Skeletal muscle cell (primary cell): ENCODE measurements at regions not wholly inside any gene's neighbourhood (a gene's known extent, or its start where the extent isn't known, plus 50 kb on each side); places are given as distances from the start of the nearest gene placed in this dataset.

ENCODE experiments used
- DNase-seq: peaks from one replicate; pipeline ENCODE4 v3.0.0-alpha.2; 2010; ENCODE audit warnings: low read depth
- H3K4me3 ChIP-seq: 2 replicates; pipeline ENCODE4 v1.5.1; 2011; ENCODE audit warnings: low read depth, mild to moderate bottlenecking, control low read depth, low read length, moderate library complexity

- no peak for DNase-seq
- no peak overlapping the region for H3K4me3 ChIP-seq
Observed at GRCh38 chr20:43263226-43263625, 73.5 kb upstream of the PTPRT start.

GRCh38 chr20:43262341-43262740 is 72.6 kb upstream of the PTPRT start:
- H3K4me3 ChIP-seq, result no peak overlapping the region
- no peak for DNase-seq

DNA sequence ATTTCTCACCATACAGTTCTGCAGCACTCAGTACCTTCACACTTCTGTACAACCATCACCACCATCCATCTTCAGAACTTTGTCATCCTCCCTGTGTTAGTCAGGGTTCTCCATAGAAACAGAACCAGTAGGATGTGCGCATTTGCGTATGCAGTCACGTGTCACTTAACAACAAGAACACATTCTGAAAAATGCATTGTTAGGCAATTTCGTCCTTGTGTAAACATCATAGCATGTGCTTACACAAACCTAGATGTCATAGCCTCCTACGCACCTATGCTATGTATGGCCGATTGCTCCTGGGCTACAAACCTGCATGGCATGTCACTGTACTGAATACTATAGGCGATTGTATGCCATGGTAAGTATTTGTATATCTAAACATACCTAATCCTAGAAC is 66.2 kb upstream of the PTPRT start:
- DNase-seq, result no peak

DNA sequence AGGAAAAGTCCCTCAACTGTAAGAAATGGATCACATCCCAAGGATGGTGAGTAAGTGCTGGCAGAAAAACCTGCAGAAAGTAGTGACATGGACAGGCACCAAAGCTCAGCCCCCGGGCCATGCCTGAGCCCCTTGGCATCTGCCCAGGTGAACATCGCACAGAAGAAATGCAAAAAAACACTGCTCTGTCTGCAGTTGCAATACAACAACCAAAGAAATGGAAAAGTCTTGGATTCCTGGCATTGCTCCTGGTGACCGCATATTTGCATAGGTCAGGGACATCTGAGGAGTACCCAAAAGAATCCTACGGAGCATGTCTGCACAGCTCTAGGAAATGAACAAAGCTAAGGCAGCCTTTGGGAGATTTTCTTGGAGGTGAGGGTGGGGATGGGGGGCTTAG is 63.1 kb upstream of the PTPRT start:
- DNase-seq, result no peak
- H3K4me3 ChIP-seq, result no peak overlapping the region

More for the DNA sequence above, 66.2 kb upstream of the PTPRT start:
- H3K4me3 ChIP-seq, result no peak overlapping the region

DNA sequence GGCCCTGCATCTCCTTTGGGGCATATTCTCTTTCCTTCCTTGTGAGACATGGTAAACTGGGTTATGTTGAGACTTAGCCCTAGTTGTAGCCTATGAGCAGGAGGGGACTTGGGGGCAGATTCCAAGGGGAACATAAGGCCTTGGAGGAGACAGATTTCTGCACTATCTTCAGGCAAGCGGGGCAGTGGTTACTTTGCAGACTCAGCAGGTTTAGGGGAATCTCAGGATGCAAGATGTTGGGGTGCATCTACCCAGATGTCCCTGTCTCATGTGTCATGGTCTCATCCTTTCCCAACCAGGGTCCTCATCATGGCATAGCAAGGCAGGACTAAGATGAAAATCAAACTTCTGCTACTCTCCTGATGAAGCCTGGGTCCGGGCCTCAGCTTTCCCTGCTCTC is 58.6 kb upstream of the PTPRT start:
- DNase-seq, result no peak
- no peak overlapping the region for H3K4me3 ChIP-seq

DNA sequence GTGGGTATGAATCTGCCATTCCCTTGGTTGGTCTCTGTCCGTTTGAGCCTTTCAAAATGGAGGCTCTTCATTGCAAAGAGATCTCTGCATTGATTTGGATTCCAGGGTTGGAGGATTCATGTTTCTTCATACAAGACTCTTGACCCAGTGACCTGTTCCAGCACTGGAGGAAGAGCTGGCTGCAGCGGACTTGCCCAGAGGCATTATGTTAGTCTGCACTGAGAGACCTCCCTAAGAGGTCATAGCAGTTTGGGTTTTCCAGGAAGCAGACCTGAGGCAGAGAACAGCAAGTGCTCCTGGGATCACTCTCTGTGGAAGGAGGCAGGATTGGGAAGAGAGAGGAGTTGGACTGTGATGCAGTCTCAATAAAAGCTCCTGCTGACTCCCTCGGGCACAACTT is 57.7 kb upstream of the PTPRT start:
- DNase-seq, result no peak
- no peak overlapping the region for H3K4me3 ChIP-seq

DNA sequence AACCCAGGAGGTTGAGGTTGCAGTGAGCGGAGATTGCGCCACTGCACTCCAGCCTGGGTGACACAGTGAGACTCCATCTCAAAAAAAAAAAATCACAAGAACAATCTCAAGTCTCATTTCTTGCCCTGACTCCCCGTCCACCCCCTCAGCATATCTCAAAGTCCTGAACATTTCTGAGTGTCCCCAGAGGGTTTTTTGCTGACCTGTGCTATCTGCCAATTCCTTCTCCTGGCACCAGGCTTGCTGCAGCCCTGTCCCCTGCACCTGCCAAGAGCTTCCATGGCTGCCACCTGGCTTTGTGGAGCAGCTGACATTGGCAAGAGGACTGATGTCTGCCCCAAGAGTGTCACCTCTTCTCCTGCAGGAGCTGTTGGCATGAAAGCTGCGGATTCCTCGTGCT is 54.9 kb upstream of the PTPRT start:
- no peak overlapping the region for H3K4me3 ChIP-seq
- DNase-seq, result no peak

DNA sequence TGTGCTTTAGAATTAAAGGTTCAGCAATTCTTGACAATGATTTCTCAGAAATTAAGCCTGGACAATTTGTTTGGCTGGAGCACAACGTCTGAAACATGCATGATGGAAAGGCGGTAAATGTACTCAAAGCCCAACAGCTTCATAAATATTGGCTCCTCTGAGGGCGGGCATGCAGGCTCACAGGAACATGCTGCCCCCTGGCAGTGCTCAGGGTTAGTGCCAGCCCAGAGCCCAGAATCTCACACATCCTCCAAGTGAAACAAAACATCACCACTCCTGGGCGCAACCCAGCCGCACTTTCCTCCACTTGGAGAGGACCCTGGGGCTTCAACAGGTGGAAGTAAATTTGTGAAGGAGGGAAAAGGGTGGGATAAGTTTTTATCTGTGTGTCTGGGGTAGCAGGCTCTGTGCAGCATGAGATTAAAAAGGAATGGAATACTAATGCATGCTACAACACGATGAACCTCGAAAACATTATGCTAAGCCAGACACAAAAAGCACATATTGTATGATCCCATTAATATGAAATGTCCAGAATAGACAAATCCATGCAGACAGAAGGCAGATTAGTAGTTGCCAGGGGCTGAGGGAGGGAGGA is 54.1 kb upstream of the PTPRT start:
- no peak overlapping the region for H3K4me3 ChIP-seq
- no peak for DNase-seq

DNA sequence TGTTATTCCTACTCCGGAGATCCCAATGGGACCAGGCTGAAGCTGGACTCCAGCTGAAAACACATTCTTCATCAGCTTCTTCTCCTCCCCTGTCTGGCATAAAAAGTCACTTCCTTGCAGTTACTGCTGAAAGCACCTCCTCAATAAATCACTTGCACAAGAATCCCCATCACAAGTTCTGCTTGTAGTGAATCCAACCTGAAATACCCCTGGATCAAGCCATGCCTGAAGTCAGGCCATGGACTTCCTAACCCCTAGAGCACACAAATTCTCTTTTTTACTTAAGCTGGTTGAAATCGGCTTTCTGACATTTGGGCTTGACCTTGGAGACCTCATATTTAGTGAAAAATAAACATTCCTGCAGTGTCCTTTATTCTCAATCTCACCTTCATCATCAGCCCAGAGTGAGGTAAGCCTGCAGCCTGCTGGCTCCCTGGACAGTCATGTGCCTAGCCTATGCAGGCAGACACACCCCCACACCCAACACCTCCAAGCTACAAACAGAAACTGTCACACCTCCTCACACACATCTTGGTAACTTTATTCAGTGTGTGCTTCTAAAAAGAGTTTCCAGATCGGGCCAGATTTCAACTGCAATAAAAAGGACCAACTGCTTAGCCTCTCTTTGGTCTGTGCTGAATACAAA is 51.5 kb upstream of the PTPRT start:
- H3K4me3 ChIP-seq, result no peak overlapping the region
- no peak for DNase-seq
